ENCODE measurements at regions not wholly inside any gene's neighbourhood (a gene's known extent, or its start where the extent isn't known, plus 50 kb on each side); places are given as distances from the start of the nearest gene placed in this dataset.

- DNase-seq (ENCODE audit: low read depth) = no peak
- no peak for TF ChIP-seq CTCF (conservative IDR thresholded peaks at IDR 0.05; ENCODE audit: low read depth, low read length)
- no peak overlapping the region for H3K4me3 ChIP-seq (ENCODE audit: low read length)
Observed at GRCh38 chr9:117516676-117517632, 102.1 kb upstream of the ASTN2 start.

GRCh38 chr9:117511852-117512481 lies 97.1 kb upstream of the ASTN2 start:
- DNase-seq (ENCODE audit: low read depth) = no peak
- TF ChIP-seq CTCF (conservative IDR thresholded peaks at IDR 0.05; ENCODE audit: low read depth, low read length) = no peak
- H3K4me3 ChIP-seq (ENCODE audit: low read length) = no peak overlapping the region

- no peak for TF ChIP-seq CTCF (conservative IDR thresholded peaks at IDR 0.05; ENCODE audit: low read depth, low read length)
- DNase-seq (ENCODE audit: low read depth) = no peak
- no peak overlapping the region for H3K4me3 ChIP-seq (ENCODE audit: low read length)
Observed at GRCh38 chr9:117496307-117496706, 81.5 kb upstream of the ASTN2 start.

GRCh38 chr9:117494401-117495090 lies 79.7 kb upstream of the ASTN2 start:
- no peak overlapping the region for H3K4me3 ChIP-seq (ENCODE audit: low read length)

GRCh38 chr9:117492476-117492875 lies 77.6 kb upstream of the ASTN2 start:
- H3K4me3 ChIP-seq (ENCODE audit: low read length) = no peak overlapping the region
- no peak for DNase-seq (ENCODE audit: low read depth)
- no peak for TF ChIP-seq CTCF (conservative IDR thresholded peaks at IDR 0.05; ENCODE audit: low read depth, low read length)

More at GRCh38 chr9:117494401-117495090, 79.7 kb upstream of the ASTN2 start:
- no peak for TF ChIP-seq CTCF (conservative IDR thresholded peaks at IDR 0.05; ENCODE audit: low read depth, low read length)
- DNase-seq (ENCODE audit: low read depth) = no peak

GRCh38 chr9:117491491-117491890 lies 76.6 kb upstream of the ASTN2 start:
- H3K4me3 ChIP-seq (ENCODE audit: low read length) = no peak overlapping the region
- TF ChIP-seq CTCF (conservative IDR thresholded peaks at IDR 0.05; ENCODE audit: low read depth, low read length) = no peak
- DNase-seq (ENCODE audit: low read depth) = no peak
